HCT116 (cell line): ENCODE measurements at regions not wholly inside any gene's neighbourhood (a gene's known extent, or its start where the extent isn't known, plus 50 kb on each side); places are given as distances from the start of the nearest gene placed in this dataset.

ENCODE experiments used
- ATAC-seq: fragments of 200-7000 bp; cut with Tn5 transposase; 2 replicates; pipeline ENCODE4 v1.9.1; 2020; ENCODE audit warnings: mild to moderate bottlenecking, moderate library complexity
- BruUV-seq: library from RNA; stranded (reverse); fragments of 400-500 nt; replicated peaks from 2 replicates; lab custom pipeline; 2021; lab: Mats Ljungman, UMichigan
- CTCF ChIA-PET: fragments of 300-600 bp; sonication (Branson Sonifier 250); formaldehyde crosslinking; loops from one replicate; lab custom pipeline; 2021; ENCODE audit warnings: antibody characterized with exemption; lab: Charles Lee
- POLR2A ChIA-PET: fragments of 300-600, 350-600 bp; sonication (Branson Sonifier 250); formaldehyde crosslinking; loops from one replicate; lab custom pipeline; 2021; ENCODE audit warnings: antibody characterized with exemption; lab: Charles Lee
- RAD21 ChIA-PET, 2 experiments: fragments of 300-600 bp; sonication (Branson Sonifier 250); formaldehyde crosslinking; loops; one replicate each; lab custom pipeline; 2023; ENCODE audit warnings: low total read pairs in 2 of 2; ENCODE audit not compliant: uncharacterized antibody in 2 of 2, unreplicated experiment in 2 of 2, low non-redundant PET in 1 of 2; lab: Charles Lee
- DNase-seq: peaks from one replicate; pipeline ENCODE4 v3.0.0-alpha.2; 2010; ENCODE audit warnings: low read depth, low spot score
- H2AFZ ChIP-seq: fragments of 200-600 bp; shearing (Covaris generic), sonication (generic); 2 replicates; pipeline ENCODE4 v1.6.1; 2017; ENCODE audit warnings: low read depth, mixed run types, mixed read lengths, antibody characterized with exemption, low read length; ENCODE audit not compliant: poor library complexity, severe bottlenecking
- H3K27ac ChIP-seq: 2 replicates; pipeline ENCODE4 v1.5.1; 2012; ENCODE audit warnings: low read depth, low read length
- H3K27me3 ChIP-seq: fragments of 200-600 bp; sonication (generic); 2 replicates; pipeline ENCODE4 v1.6.1; 2016; ENCODE audit warnings: mixed run types, low read length, mixed read lengths; ENCODE audit not compliant: insufficient read depth
- H3K36me3 ChIP-seq, 2 experiments: fragments of 200-500 bp in 1 of 2; fragments of 200-600 bp in 1 of 2; sonication (Bioruptor generic) in 1 of 2; sonication (generic) in 1 of 2; 2 replicates each; pipeline versions ENCODE4 v1.5.1 to v1.6.1; 2014 to 2016; ENCODE audit warnings: low read length in 2 of 2, inconsistent platforms in 1 of 2, mixed read lengths in 1 of 2, mixed run types in 1 of 2; ENCODE audit not compliant: insufficient read depth in 2 of 2, control insufficient read depth in 1 of 2
- H3K4me1 ChIP-seq, 2 experiments: fragments of 200-600 bp in 1 of 2; sonication (generic) in 1 of 2; 2 replicates each; pipeline versions ENCODE4 v1.5.1 to v1.6.1; 2012 to 2017; ENCODE audit warnings: low read length in 2 of 2, inconsistent platforms in 1 of 2, mild to moderate bottlenecking in 1 of 2, mixed read lengths in 1 of 2, mixed run types in 1 of 2, moderate library complexity in 1 of 2; ENCODE audit not compliant: insufficient read depth in 2 of 2, control insufficient read depth in 1 of 2
- H3K4me2 ChIP-seq: fragments of 200-600 bp; sonication (generic); 2 replicates; pipeline ENCODE4 v1.6.1; 2017; ENCODE audit warnings: mixed run types, low read length, mixed read lengths
- H3K4me3 ChIP-seq, 2 experiments: fragments of 200-600 bp in 1 of 2; sonication (generic) in 1 of 2; replicated peaks in 1 of 2; 2 replicates each; pipeline ENCODE4 v1.5.1; 2011 to 2016; ENCODE audit warnings: low read length in 2 of 2, control low read depth in 1 of 2, low read depth in 1 of 2, mild to moderate bottlenecking in 1 of 2, mixed read lengths in 1 of 2, mixed run types in 1 of 2
- H3K79me2 ChIP-seq: fragments of 200-600 bp; sonication (generic); 2 replicates; pipeline ENCODE4 v1.6.1; 2017; ENCODE audit warnings: mild to moderate bottlenecking, mixed run types, low read length, moderate library complexity, mixed read lengths; ENCODE audit not compliant: insufficient read depth
- H3K9ac ChIP-seq: fragments of 200-600 bp; sonication (generic); 2 replicates; pipeline ENCODE4 v1.6.1; 2016; ENCODE audit warnings: low read length, mixed read lengths
- H3K9me2 ChIP-seq: fragments of 200-600 bp; sonication (generic), shearing (Covaris generic); 2 replicates; pipeline ENCODE4 v1.6.1; 2017; ENCODE audit warnings: mixed run types, mild to moderate bottlenecking, moderate library complexity; ENCODE audit not compliant: insufficient read depth
- H3K9me3 ChIP-seq, 2 experiments: fragments of 200-500 bp in 1 of 2; fragments of 200-600 bp in 1 of 2; sonication (Bioruptor generic) in 1 of 2; sonication (generic) in 1 of 2; 2 replicates each; pipeline ENCODE4 v1.6.1; 2014 to 2017; ENCODE audit warnings: low read length in 2 of 2, mixed read lengths in 2 of 2, inconsistent platforms in 1 of 2, low read depth in 1 of 2, mild to moderate bottlenecking in 1 of 2, mixed run types in 1 of 2, moderate library complexity in 1 of 2; ENCODE audit not compliant: control insufficient read depth in 1 of 2, insufficient read depth in 1 of 2
- H4K20me1 ChIP-seq: fragments of 200-600 bp; sonication (generic), shearing (Covaris generic); 2 replicates; pipeline ENCODE4 v1.6.1; 2017; ENCODE audit warnings: mixed run types, mild to moderate bottlenecking, moderate library complexity; ENCODE audit not compliant: insufficient read depth
- CEBPB ChIP-seq: IDR thresholded peaks from 2 replicates; pipeline ENCODE4 v1.6.1; 2012; ENCODE audit warnings: low read depth
- ELF1 ChIP-seq: IDR thresholded peaks from 2 replicates; pipeline ENCODE4 v1.6.1; 2012; ENCODE audit warnings: low read depth, borderline replicate concordance
- EZH2phosphoT487 ChIP-seq: fragments of 200-600 bp; IDR thresholded peaks from 2 replicates; pipeline ENCODE4 v1.6.1; 2018; ENCODE audit warnings: antibody characterized with exemption, borderline replicate concordance
- POLR2A ChIP-seq: IDR thresholded peaks from 2 replicates; pipeline ENCODE4 v1.7.0; 2011; ENCODE audit warnings: borderline replicate concordance; ENCODE audit not compliant: insufficient read depth, insufficient read length; ENCODE audit errors: extremely low read depth
- POLR2AphosphoS5 ChIP-seq: IDR thresholded peaks from 2 replicates; pipeline ENCODE4 v1.6.1; 2011; ENCODE audit warnings: mild to moderate bottlenecking, low read depth, low read length, moderate library complexity
- SIN3A ChIP-seq: IDR thresholded peaks from 2 replicates; pipeline ENCODE4 v1.6.1; 2012; ENCODE audit warnings: low read depth
- SP1 ChIP-seq: IDR thresholded peaks from 2 replicates; pipeline ENCODE4 v1.6.1; 2012; ENCODE audit warnings: low read depth
- SRF ChIP-seq: IDR thresholded peaks from 2 replicates; pipeline ENCODE4 v1.6.1; 2012; ENCODE audit warnings: low read depth
- TCF7L2 ChIP-seq: IDR thresholded peaks from 2 replicates; pipeline ENCODE4 v1.7.0; 2011; ENCODE audit warnings: borderline replicate concordance, inconsistent platforms; ENCODE audit not compliant: insufficient read depth, insufficient read length; ENCODE audit errors: extremely low read depth
- YY1 ChIP-seq: IDR thresholded peaks from 2 replicates; pipeline ENCODE4 v1.6.1; 2011; ENCODE audit warnings: low read length, low read depth, moderate library complexity, mild to moderate bottlenecking; ENCODE audit not compliant: insufficient replicate concordance; ENCODE audit errors: extremely low read depth
- ZFX ChIP-seq: fragments of 450-650 bp; IDR thresholded peaks from 2 replicates; pipeline ENCODE4 v1.6.1; 2017
- ZNF274 ChIP-seq: fragments of 200-500 bp; sonication (Bioruptor generic); IDR thresholded peaks from 2 replicates; pipeline ENCODE4 v1.6.1; 2014; ENCODE audit warnings: mild to moderate bottlenecking, low read depth, low read length, inconsistent platforms
- intact Hi-C: fragments of 100-400 bp; cut with micrococcal nuclease; formaldehyde crosslinking; loops from 2 replicates; pipeline ENCODE4 v1.10.0; 2022
- TF ChIP-seq, protein P1 (sequence below): IDR thresholded peaks from 2 replicates; pipeline ENCODE4 v1.6.1; 2012; ENCODE audit warnings: low read depth
- TF ChIP-seq, protein P2 (sequence below), 3 experiments: fragments of 200-600 bp in 1 of 3; sonication (generic) in 1 of 3; IDR thresholded peaks in 2 of 3; conservative IDR thresholded peaks in 1 of 3; 2 replicates each; pipeline ENCODE4 v1.5.1; 2012 to 2017; ENCODE audit warnings: low read depth in 2 of 3, low read length in 2 of 3, antibody characterized with exemption in 1 of 3, borderline replicate concordance in 1 of 3, control low read depth in 1 of 3, mild to moderate bottlenecking in 1 of 3, mixed read lengths in 1 of 3, mixed run types in 1 of 3, moderate library complexity in 1 of 3; ENCODE audit not compliant: insufficient read depth in 1 of 3
- TF ChIP-seq, protein P3 (sequence below): IDR thresholded peaks from 2 replicates; pipeline ENCODE4 v1.6.1; 2011; ENCODE audit warnings: mild to moderate bottlenecking, low read length, moderate library complexity; ENCODE audit not compliant: insufficient replicate concordance; ENCODE audit errors: extremely low read depth

DNA sequence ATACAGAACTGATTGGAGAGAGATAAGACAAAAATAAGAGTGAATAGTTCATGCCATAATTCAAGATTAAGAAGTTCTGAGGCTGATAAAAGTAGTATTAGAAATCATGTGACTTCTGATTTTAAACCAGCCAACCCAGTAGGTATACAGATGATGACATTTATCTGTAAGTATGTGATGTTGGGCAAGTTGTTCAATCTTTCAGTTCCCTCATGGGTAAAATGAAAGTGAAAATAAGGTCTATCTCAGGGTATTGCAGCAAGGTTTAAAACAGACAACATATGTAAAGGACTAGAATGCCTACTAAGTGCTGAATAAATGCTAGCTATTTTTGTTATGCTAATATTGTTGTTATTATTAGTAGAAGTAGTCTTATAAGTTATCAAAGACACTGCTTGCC, 1055.7 kb downstream of the NAALADL2 start:
- no TSS peak for BruUV-seq
- Histone ChIP-seq H3K4me3 (no peak overlapping the region), H3K4me1 (no peaks in the 10 kb centered on the region), H3K9me3 (no peaks in the 10 kb centered on the region; a peak in 1 of 4 replicates), H3K36me3 (no peaks in the 10 kb centered on the region), H2AFZ (no peak overlapping the region), H3K9ac (no peak overlapping the region), H3K27ac (no peak overlapping the region), H3K9me2 (no peaks in the 10 kb centered on the region), H3K4me2 (no peak overlapping the region), H3K27me3 (no peaks in the 10 kb centered on the region), H4K20me1 (no peaks in the 10 kb centered on the region), H3K79me2 (no peaks in the 10 kb centered on the region)
- ChIA-PET POLR2A (no interaction called here), RAD21 (no interaction called here), CTCF (no interaction called here)
- DNase-seq (no peak), ATAC-seq (no peak)
- intact Hi-C loops: no loop called here
- TF ChIP-seq CEBPB (no peak), ZNF274 (no peak), ELF1 (no peak), SIN3A (no peak), SRF (no peak), YY1 (no peak), ZFX (no peak), EZH2phosphoT487 (no peak), POLR2A (no peak), SP1 (no peak), TCF7L2 (no peak), POLR2AphosphoS5 (no peak)
- TF ChIP-seq, protein P1, sequence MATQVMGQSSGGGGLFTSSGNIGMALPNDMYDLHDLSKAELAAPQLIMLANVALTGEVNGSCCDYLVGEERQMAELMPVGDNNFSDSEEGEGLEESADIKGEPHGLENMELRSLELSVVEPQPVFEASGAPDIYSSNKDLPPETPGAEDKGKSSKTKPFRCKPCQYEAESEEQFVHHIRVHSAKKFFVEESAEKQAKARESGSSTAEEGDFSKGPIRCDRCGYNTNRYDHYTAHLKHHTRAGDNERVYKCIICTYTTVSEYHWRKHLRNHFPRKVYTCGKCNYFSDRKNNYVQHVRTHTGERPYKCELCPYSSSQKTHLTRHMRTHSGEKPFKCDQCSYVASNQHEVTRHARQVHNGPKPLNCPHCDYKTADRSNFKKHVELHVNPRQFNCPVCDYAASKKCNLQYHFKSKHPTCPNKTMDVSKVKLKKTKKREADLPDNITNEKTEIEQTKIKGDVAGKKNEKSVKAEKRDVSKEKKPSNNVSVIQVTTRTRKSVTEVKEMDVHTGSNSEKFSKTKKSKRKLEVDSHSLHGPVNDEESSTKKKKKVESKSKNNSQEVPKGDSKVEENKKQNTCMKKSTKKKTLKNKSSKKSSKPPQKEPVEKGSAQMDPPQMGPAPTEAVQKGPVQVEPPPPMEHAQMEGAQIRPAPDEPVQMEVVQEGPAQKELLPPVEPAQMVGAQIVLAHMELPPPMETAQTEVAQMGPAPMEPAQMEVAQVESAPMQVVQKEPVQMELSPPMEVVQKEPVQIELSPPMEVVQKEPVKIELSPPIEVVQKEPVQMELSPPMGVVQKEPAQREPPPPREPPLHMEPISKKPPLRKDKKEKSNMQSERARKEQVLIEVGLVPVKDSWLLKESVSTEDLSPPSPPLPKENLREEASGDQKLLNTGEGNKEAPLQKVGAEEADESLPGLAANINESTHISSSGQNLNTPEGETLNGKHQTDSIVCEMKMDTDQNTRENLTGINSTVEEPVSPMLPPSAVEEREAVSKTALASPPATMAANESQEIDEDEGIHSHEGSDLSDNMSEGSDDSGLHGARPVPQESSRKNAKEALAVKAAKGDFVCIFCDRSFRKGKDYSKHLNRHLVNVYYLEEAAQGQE: no peak
- TF ChIP-seq, protein P2, sequence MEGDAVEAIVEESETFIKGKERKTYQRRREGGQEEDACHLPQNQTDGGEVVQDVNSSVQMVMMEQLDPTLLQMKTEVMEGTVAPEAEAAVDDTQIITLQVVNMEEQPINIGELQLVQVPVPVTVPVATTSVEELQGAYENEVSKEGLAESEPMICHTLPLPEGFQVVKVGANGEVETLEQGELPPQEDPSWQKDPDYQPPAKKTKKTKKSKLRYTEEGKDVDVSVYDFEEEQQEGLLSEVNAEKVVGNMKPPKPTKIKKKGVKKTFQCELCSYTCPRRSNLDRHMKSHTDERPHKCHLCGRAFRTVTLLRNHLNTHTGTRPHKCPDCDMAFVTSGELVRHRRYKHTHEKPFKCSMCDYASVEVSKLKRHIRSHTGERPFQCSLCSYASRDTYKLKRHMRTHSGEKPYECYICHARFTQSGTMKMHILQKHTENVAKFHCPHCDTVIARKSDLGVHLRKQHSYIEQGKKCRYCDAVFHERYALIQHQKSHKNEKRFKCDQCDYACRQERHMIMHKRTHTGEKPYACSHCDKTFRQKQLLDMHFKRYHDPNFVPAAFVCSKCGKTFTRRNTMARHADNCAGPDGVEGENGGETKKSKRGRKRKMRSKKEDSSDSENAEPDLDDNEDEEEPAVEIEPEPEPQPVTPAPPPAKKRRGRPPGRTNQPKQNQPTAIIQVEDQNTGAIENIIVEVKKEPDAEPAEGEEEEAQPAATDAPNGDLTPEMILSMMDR (IDR thresholded peaks at IDR 0.05 in 2 of 3, conservative IDR thresholded peaks at IDR 0.05 in 1 of 3; ENCODE audit: borderline replicate concordance in 1 of 3, insufficient read depth in 1 of 3, low read depth in 2 of 3, low read length in 2 of 3): no peak
- TF ChIP-seq, protein P3, sequence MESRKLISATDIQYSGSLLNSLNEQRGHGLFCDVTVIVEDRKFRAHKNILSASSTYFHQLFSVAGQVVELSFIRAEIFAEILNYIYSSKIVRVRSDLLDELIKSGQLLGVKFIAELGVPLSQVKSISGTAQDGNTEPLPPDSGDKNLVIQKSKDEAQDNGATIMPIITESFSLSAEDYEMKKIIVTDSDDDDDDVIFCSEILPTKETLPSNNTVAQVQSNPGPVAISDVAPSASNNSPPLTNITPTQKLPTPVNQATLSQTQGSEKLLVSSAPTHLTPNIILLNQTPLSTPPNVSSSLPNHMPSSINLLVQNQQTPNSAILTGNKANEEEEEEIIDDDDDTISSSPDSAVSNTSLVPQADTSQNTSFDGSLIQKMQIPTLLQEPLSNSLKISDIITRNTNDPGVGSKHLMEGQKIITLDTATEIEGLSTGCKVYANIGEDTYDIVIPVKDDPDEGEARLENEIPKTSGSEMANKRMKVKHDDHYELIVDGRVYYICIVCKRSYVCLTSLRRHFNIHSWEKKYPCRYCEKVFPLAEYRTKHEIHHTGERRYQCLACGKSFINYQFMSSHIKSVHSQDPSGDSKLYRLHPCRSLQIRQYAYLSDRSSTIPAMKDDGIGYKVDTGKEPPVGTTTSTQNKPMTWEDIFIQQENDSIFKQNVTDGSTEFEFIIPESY: no peak
